ENCODE measurements at regions not wholly inside any gene's neighbourhood (a gene's known extent, or its start where the extent isn't known, plus 50 kb on each side); places are given as distances from the start of the nearest gene placed in this dataset.

- H3K36me3 Mint-ChIP-seq, result no peaks in the 10 kb centered on the region
- no peak overlapping the region for H3K27ac Mint-ChIP-seq
- DNase-seq (ENCODE audit: low spot score in 2 of 2), result no peak
Measured at GRCh38 chr3:27939521-27939920, 217.4 kb upstream of the EOMES start.

GRCh38 chr3:27939940-27940339 lies 217.8 kb upstream of the EOMES start:
- peaks cover 1% of the 10 kb centered on the region for H3K9me3 Mint-ChIP-seq
- no peaks in the 10 kb centered on the region for H3K36me3 Mint-ChIP-seq
- no peaks in the 10 kb centered on the region for H3K27me3 Mint-ChIP-seq
- H3K27ac Mint-ChIP-seq, result no peak overlapping the region
- H3K4me3 Mint-ChIP-seq, result no peak overlapping the region
- no peak for DNase-seq (ENCODE audit: low spot score in 2 of 2)
- no peaks in the 10 kb centered on the region for H3K4me1 Mint-ChIP-seq
- ATAC-seq (ENCODE audit: low read depth), result no peak

More at GRCh38 chr3:27939521-27939920, 217.4 kb upstream of the EOMES start:
- ATAC-seq (ENCODE audit: low read depth), result no peak
- H3K9me3 Mint-ChIP-seq, result peaks cover 1% of the 10 kb centered on the region
- H3K27me3 Mint-ChIP-seq, result no peaks in the 10 kb centered on the region
- H3K4me3 Mint-ChIP-seq, result no peak overlapping the region
- H3K4me1 Mint-ChIP-seq, result no peaks in the 10 kb centered on the region

- Mint-ChIP-seq H3K4me3 (no peak overlapping the region), H3K36me3 (no peaks in the 10 kb centered on the region), H3K27ac (no peak overlapping the region), H3K4me1 (no peaks in the 10 kb centered on the region), H3K9me3 (peaks cover 1% of the 10 kb centered on the region), H3K27me3 (no peaks in the 10 kb centered on the region)
- ATAC-seq (ENCODE audit: low read depth) (no peak), DNase-seq (ENCODE audit: low spot score in 2 of 2) (no peak)
Measured at GRCh38 chr3:27943106-27943505, 221.0 kb upstream of the EOMES start.

- no peaks in the 10 kb centered on the region for H3K27me3 Mint-ChIP-seq
- H3K4me3 Mint-ChIP-seq, result no peak overlapping the region
- no peaks in the 10 kb centered on the region for H3K4me1 Mint-ChIP-seq
- no peak for ATAC-seq (ENCODE audit: low read depth)
- no peaks in the 10 kb centered on the region for H3K36me3 Mint-ChIP-seq
- H3K9me3 Mint-ChIP-seq, result peaks cover 3% of the 10 kb centered on the region
- DNase-seq (ENCODE audit: low spot score in 2 of 2), result no peak
- no peak overlapping the region for H3K27ac Mint-ChIP-seq
Measured at GRCh38 chr3:27945229-27945628, 223.1 kb upstream of the EOMES start.

GRCh38 chr3:27960133-27960532 lies 238.0 kb upstream of the EOMES start:
- Mint-ChIP-seq H3K4me3 (no peak overlapping the region), H3K36me3 (no peaks in the 10 kb centered on the region), H3K27ac (no peak overlapping the region), H3K9me3 (peaks cover 9% of the 10 kb centered on the region), H3K27me3 (peaks cover 2% of the 10 kb centered on the region), H3K4me1 (peaks cover 6% of the 10 kb centered on the region)
- ATAC-seq (ENCODE audit: low read depth), result no peak
- DNase-seq (ENCODE audit: low spot score in 2 of 2), result no peak

GRCh38 chr3:27963519-27963918 lies 241.4 kb upstream of the EOMES start:
- Mint-ChIP-seq H3K36me3 (no peaks in the 10 kb centered on the region), H3K4me3 (no peak overlapping the region), H3K9me3 (no peaks in the 10 kb centered on the region), H3K4me1 (no peaks in the 10 kb centered on the region), H3K27ac (no peak overlapping the region), H3K27me3 (peaks cover 2% of the 10 kb centered on the region)
- ATAC-seq (ENCODE audit: low read depth) (no peak), DNase-seq (ENCODE audit: low spot score in 2 of 2) (no peak)

GRCh38 chr3:27971600-27971999 lies 249.5 kb upstream of the EOMES start:
- no peak for DNase-seq (ENCODE audit: low spot score in 2 of 2)
- no peak for ATAC-seq (ENCODE audit: low read depth)
- Mint-ChIP-seq H3K36me3 (no peaks in the 10 kb centered on the region), H3K4me3 (no peak overlapping the region), H3K27ac (no peak overlapping the region), H3K9me3 (no peaks in the 10 kb centered on the region), H3K27me3 (peaks cover 2% of the 10 kb centered on the region), H3K4me1 (peaks cover 1% of the 10 kb centered on the region)

- Mint-ChIP-seq H3K27me3 (no peaks in the 10 kb centered on the region), H3K36me3 (no peaks in the 10 kb centered on the region), H3K4me1 (peaks cover 2% of the 10 kb centered on the region), H3K4me3 (no peak overlapping the region), H3K27ac (no peak overlapping the region), H3K9me3 (no peaks in the 10 kb centered on the region)
- DNase-seq (ENCODE audit: low spot score in 2 of 2) (no peak), ATAC-seq (ENCODE audit: low read depth) (no peak)
Measured at GRCh38 chr3:27976933-27977332, 254.8 kb upstream of the EOMES start.

GRCh38 chr3:27978440-27978839 lies 256.3 kb upstream of the EOMES start:
- Mint-ChIP-seq H3K4me1 (peaks cover 2% of the 10 kb centered on the region), H3K36me3 (no peaks in the 10 kb centered on the region), H3K27me3 (no peaks in the 10 kb centered on the region), H3K27ac (no peak overlapping the region), H3K4me3 (no peak overlapping the region), H3K9me3 (no peaks in the 10 kb centered on the region)
- ATAC-seq (ENCODE audit: low read depth) (no peak), DNase-seq (ENCODE audit: low spot score in 2 of 2) (no peak)

GRCh38 chr3:27985369-27986035 lies 255.9 kb upstream of the CMC1 start:
- no peak for ATAC-seq (ENCODE audit: low read depth)
- Mint-ChIP-seq H3K36me3 (no peaks in the 10 kb centered on the region), H3K27ac (no peak overlapping the region), H3K27me3 (no peaks in the 10 kb centered on the region), H3K4me1 (no peaks in the 10 kb centered on the region), H3K9me3 (no peaks in the 10 kb centered on the region), H3K4me3 (no peak overlapping the region)
- no peak for DNase-seq (ENCODE audit: low spot score in 2 of 2)

- no peaks in the 10 kb centered on the region for H3K4me1 Mint-ChIP-seq
- H3K36me3 Mint-ChIP-seq, result no peaks in the 10 kb centered on the region
- H3K27me3 Mint-ChIP-seq, result no peaks in the 10 kb centered on the region
- ATAC-seq (ENCODE audit: low read depth) (no peak), DNase-seq (ENCODE audit: low spot score in 2 of 2) (no peak)
- H3K9me3 Mint-ChIP-seq, result no peaks in the 10 kb centered on the region
- H3K27ac Mint-ChIP-seq, result no peak overlapping the region
- H3K4me3 Mint-ChIP-seq, result no peak overlapping the region
Measured at GRCh38 chr3:27986234-27986879, 255.1 kb upstream of the CMC1 start.

GRCh38 chr3:27990324-27990723 lies 251.1 kb upstream of the CMC1 start:
- DNase-seq (ENCODE audit: low spot score in 2 of 2) (no peak), ATAC-seq (ENCODE audit: low read depth) (no peak)
- H3K4me3 Mint-ChIP-seq, result no peak overlapping the region
- no peaks in the 10 kb centered on the region for H3K27me3 Mint-ChIP-seq
- no peaks in the 10 kb centered on the region for H3K4me1 Mint-ChIP-seq
- no peaks in the 10 kb centered on the region for H3K36me3 Mint-ChIP-seq
- no peak overlapping the region for H3K27ac Mint-ChIP-seq
- H3K9me3 Mint-ChIP-seq, result no peaks in the 10 kb centered on the region

- no peak for ATAC-seq (ENCODE audit: low read depth)
- Mint-ChIP-seq H3K36me3 (no peaks in the 10 kb centered on the region), H3K9me3 (no peaks in the 10 kb centered on the region), H3K27ac (no peak overlapping the region), H3K4me1 (no peaks in the 10 kb centered on the region), H3K4me3 (no peak overlapping the region), H3K27me3 (no peaks in the 10 kb centered on the region)
- DNase-seq (ENCODE audit: low spot score in 2 of 2), result no peak
Measured at GRCh38 chr3:27990837-27991236, 250.6 kb upstream of the CMC1 start.

GRCh38 chr3:27993051-27993450 lies 248.4 kb upstream of the CMC1 start:
- Mint-ChIP-seq H3K27ac (no peak overlapping the region), H3K36me3 (no peaks in the 10 kb centered on the region)

GRCh38 chr3:28000608-28001007 lies 240.8 kb upstream of the CMC1 start:
- no peak for ATAC-seq (ENCODE audit: low read depth)
- H3K4me1 Mint-ChIP-seq, result no peaks in the 10 kb centered on the region
- no peak for DNase-seq (ENCODE audit: low spot score in 2 of 2)
- no peak overlapping the region for H3K4me3 Mint-ChIP-seq
- peaks cover 13% of the 10 kb centered on the region for H3K27me3 Mint-ChIP-seq
- no peak overlapping the region for H3K27ac Mint-ChIP-seq
- H3K9me3 Mint-ChIP-seq, result peaks cover 12% of the 10 kb centered on the region
- no peaks in the 10 kb centered on the region for H3K36me3 Mint-ChIP-seq

More at GRCh38 chr3:27993051-27993450, 248.4 kb upstream of the CMC1 start:
- DNase-seq (ENCODE audit: low spot score in 2 of 2), result no peak
- ATAC-seq (ENCODE audit: low read depth), result no peak
- H3K9me3 Mint-ChIP-seq, result peaks cover 3% of the 10 kb centered on the region
- no peak overlapping the region for H3K4me3 Mint-ChIP-seq
- H3K4me1 Mint-ChIP-seq, result no peaks in the 10 kb centered on the region
- H3K27me3 Mint-ChIP-seq, result no peaks in the 10 kb centered on the region
